ENCODE measurements at regions not wholly inside any gene's neighbourhood (a gene's known extent, or its start where the extent isn't known, plus 50 kb on each side); places are given as distances from the start of the nearest gene placed in this dataset.

DNA sequence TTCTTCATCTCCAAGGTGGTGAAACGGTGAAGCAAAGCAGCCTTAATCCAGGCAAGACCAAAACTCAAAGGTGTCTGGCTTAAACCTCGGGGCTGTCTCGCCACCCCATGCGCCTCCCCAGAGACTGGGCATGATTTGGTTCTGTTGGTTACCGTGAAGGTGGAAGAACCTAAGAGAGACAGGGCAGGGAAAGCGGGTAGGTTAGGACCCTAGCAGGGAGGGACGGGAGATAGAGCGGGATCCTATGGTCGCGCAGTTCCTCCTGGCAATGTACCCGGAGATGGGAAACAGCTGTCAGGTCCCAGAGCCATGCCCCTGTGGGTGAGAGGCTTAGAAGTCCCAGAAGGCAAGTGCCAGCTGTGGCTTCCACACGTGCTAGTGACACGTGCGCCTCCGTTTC is 418.3 kb upstream of the IRX1 start:
- no peak overlapping the region for H3K4me2 ChIP-seq
- Mint-ChIP-seq H3K4me3 (no peak overlapping the region), H3K9me3 (no peaks in the 10 kb centered on the region), H3K36me3 (ENCODE audit: low read depth) (no peaks in the 10 kb centered on the region), H3K27ac (no peak overlapping the region), H3K4me1 (peaks cover 3% of the 10 kb centered on the region; the same call in 2 of the 3 replicates), H3K27me3 (ENCODE audit: insufficient read depth, low read depth, poor library complexity) (peaks cover 8% of the 10 kb centered on the region)
- H3K9me2 ChIP-seq (ENCODE audit: insufficient read depth): no peaks in the 10 kb centered on the region
- no peak for TF ChIP-seq EZH2phosphoT487 (IDR thresholded peaks at IDR 0.05; ENCODE audit: unreplicated experiment)
- no peak for TF ChIP-seq ZNF114 (CRISPR knock-in tag; IDR thresholded peaks at IDR 0.05)
- no peak for TF ChIP-seq JUNB (IDR thresholded peaks at IDR 0.05; ENCODE audit: unreplicated experiment)
- TF ChIP-seq ZNF331 (CRISPR knock-in tag; IDR thresholded peaks at IDR 0.05; ENCODE audit: low read depth): no peak
- TF ChIP-seq POLR2AphosphoS5 (IDR thresholded peaks at IDR 0.05; ENCODE audit: low read depth): no peak
- no peak for TF ChIP-seq CREB1 (CRISPR knock-in tag; IDR thresholded peaks at IDR 0.05; ENCODE audit: low read depth)
- no peak for TF ChIP-seq EZH2 (IDR thresholded peaks at IDR 0.05; ENCODE audit: low read depth, unreplicated experiment)
- no peak for TF ChIP-seq ETS1 (IDR thresholded peaks at IDR 0.05)
- TF ChIP-seq, protein P1, sequence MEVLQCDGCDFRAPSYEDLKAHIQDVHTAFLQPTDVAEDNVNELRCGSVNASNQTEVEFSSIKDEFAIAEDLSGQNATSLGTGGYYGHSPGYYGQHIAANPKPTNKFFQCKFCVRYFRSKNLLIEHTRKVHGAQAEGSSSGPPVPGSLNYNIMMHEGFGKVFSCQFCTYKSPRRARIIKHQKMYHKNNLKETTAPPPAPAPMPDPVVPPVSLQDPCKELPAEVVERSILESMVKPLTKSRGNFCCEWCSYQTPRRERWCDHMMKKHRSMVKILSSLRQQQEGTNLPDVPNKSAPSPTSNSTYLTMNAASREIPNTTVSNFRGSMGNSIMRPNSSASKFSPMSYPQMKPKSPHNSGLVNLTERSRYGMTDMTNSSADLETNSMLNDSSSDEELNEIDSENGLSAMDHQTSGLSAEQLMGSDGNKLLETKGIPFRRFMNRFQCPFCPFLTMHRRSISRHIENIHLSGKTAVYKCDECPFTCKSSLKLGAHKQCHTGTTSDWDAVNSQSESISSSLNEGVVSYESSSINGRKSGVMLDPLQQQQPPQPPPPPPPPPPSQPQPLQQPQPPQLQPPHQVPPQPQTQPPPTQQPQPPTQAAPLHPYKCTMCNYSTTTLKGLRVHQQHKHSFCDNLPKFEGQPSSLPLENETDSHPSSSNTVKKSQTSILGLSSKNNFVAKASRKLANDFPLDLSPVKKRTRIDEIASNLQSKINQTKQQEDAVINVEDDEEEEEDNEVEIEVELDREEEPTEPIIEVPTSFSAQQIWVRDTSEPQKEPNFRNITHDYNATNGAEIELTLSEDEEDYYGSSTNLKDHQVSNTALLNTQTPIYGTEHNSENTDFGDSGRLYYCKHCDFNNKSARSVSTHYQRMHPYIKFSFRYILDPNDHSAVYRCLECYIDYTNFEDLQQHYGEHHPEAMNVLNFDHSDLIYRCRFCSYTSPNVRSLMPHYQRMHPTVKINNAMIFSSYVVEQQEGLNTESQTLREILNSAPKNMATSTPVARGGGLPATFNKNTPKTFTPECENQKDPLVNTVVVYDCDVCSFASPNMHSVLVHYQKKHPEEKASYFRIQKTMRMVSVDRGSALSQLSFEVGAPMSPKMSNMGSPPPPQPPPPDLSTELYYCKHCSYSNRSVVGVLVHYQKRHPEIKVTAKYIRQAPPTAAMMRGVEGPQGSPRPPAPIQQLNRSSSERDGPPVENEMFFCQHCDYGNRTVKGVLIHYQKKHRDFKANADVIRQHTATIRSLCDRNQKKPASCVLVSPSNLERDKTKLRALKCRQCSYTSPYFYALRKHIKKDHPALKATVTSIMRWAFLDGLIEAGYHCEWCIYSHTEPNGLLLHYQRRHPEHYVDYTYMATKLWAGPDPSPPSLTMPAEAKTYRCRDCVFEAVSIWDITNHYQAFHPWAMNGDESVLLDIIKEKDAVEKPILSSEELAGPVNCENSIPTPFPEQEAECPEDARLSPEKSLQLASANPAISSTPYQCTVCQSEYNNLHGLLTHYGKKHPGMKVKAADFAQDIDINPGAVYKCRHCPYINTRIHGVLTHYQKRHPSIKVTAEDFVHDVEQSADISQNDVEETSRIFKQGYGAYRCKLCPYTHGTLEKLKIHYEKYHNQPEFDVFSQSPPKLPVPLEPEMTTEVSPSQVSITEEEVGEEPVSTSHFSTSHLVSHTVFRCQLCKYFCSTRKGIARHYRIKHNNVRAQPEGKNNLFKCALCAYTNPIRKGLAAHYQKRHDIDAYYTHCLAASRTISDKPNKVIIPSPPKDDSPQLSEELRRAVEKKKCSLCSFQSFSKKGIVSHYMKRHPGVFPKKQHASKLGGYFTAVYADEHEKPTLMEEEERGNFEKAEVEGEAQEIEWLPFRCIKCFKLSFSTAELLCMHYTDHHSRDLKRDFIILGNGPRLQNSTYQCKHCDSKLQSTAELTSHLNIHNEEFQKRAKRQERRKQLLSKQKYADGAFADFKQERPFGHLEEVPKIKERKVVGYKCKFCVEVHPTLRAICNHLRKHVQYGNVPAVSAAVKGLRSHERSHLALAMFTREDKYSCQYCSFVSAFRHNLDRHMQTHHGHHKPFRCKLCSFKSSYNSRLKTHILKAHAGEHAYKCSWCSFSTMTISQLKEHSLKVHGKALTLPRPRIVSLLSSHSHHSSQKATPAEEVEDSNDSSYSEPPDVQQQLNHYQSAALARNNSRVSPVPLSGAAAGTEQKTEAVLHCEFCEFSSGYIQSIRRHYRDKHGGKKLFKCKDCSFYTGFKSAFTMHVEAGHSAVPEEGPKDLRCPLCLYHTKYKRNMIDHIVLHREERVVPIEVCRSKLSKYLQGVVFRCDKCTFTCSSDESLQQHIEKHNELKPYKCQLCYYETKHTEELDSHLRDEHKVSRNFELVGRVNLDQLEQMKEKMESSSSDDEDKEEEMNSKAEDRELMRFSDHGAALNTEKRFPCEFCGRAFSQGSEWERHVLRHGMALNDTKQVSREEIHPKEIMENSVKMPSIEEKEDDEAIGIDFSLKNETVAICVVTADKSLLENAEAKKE (CRISPR knock-in tag; IDR thresholded peaks at IDR 0.05): no peak
- TF ChIP-seq, protein P2, sequence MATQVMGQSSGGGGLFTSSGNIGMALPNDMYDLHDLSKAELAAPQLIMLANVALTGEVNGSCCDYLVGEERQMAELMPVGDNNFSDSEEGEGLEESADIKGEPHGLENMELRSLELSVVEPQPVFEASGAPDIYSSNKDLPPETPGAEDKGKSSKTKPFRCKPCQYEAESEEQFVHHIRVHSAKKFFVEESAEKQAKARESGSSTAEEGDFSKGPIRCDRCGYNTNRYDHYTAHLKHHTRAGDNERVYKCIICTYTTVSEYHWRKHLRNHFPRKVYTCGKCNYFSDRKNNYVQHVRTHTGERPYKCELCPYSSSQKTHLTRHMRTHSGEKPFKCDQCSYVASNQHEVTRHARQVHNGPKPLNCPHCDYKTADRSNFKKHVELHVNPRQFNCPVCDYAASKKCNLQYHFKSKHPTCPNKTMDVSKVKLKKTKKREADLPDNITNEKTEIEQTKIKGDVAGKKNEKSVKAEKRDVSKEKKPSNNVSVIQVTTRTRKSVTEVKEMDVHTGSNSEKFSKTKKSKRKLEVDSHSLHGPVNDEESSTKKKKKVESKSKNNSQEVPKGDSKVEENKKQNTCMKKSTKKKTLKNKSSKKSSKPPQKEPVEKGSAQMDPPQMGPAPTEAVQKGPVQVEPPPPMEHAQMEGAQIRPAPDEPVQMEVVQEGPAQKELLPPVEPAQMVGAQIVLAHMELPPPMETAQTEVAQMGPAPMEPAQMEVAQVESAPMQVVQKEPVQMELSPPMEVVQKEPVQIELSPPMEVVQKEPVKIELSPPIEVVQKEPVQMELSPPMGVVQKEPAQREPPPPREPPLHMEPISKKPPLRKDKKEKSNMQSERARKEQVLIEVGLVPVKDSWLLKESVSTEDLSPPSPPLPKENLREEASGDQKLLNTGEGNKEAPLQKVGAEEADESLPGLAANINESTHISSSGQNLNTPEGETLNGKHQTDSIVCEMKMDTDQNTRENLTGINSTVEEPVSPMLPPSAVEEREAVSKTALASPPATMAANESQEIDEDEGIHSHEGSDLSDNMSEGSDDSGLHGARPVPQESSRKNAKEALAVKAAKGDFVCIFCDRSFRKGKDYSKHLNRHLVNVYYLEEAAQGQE (IDR thresholded peaks at IDR 0.05; ENCODE audit: unreplicated experiment): no peak
- TF ChIP-seq STAT1 (IDR thresholded peaks at IDR 0.05; ENCODE audit: unreplicated experiment): no peak
- TF ChIP-seq, protein P3, sequence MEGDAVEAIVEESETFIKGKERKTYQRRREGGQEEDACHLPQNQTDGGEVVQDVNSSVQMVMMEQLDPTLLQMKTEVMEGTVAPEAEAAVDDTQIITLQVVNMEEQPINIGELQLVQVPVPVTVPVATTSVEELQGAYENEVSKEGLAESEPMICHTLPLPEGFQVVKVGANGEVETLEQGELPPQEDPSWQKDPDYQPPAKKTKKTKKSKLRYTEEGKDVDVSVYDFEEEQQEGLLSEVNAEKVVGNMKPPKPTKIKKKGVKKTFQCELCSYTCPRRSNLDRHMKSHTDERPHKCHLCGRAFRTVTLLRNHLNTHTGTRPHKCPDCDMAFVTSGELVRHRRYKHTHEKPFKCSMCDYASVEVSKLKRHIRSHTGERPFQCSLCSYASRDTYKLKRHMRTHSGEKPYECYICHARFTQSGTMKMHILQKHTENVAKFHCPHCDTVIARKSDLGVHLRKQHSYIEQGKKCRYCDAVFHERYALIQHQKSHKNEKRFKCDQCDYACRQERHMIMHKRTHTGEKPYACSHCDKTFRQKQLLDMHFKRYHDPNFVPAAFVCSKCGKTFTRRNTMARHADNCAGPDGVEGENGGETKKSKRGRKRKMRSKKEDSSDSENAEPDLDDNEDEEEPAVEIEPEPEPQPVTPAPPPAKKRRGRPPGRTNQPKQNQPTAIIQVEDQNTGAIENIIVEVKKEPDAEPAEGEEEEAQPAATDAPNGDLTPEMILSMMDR (conservative IDR thresholded peaks at IDR 0.05; ENCODE audit: low read depth in 2 of 2): no peak
- ATAC-seq (no peak), DNase-seq (ENCODE audit: low spot score) (no peak)
- H3K4me1 ChIP-seq (ENCODE audit: insufficient read depth): peaks cover 6% of the 10 kb centered on the region
- H3K27me3 ChIP-seq (ENCODE audit: insufficient read depth): no peaks in the 10 kb centered on the region
- no peak overlapping the region for H2AFZ ChIP-seq
- no peaks in the 10 kb centered on the region for H4K20me1 ChIP-seq (replicated peaks; ENCODE audit: insufficient read depth)
- H3F3A ChIP-seq (replicated peaks; ENCODE audit: low read depth): no peaks in the 10 kb centered on the region
- no peaks in the 10 kb centered on the region for H3K79me2 ChIP-seq (replicated peaks; ENCODE audit: insufficient read depth)
- no peak overlapping the region for H3K4me3 ChIP-seq
- H3K27ac ChIP-seq (ENCODE audit: low read depth): no peak overlapping the region
- H3K36me3 ChIP-seq (ENCODE audit: insufficient read depth): no peaks in the 10 kb centered on the region
